ENCODE measurements at regions not wholly inside any gene's neighbourhood (a gene's known extent, or its start where the extent isn't known, plus 50 kb on each side); places are given as distances from the start of the nearest gene placed in this dataset.

DNA sequence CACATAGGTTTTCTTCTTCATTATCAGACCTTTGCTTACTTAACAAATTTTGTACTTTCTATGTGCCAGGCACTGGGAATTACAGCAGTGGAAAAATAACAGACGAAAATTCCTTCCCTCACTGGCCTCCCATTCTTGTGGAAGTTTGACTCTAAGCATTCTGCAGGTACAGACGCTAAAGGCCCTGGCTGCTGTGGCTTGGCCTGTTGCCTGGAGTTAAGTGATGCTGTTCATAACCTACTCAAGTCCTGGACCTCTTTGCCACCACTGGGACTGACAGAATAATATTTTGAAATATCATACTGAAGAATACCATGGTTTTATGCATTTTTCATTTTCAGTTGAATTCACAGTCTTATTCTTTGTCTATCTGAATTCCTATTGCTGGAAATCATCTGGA is 97.3 kb upstream of the SPATA31C2 start:
- TF ChIP-seq, protein P1, sequence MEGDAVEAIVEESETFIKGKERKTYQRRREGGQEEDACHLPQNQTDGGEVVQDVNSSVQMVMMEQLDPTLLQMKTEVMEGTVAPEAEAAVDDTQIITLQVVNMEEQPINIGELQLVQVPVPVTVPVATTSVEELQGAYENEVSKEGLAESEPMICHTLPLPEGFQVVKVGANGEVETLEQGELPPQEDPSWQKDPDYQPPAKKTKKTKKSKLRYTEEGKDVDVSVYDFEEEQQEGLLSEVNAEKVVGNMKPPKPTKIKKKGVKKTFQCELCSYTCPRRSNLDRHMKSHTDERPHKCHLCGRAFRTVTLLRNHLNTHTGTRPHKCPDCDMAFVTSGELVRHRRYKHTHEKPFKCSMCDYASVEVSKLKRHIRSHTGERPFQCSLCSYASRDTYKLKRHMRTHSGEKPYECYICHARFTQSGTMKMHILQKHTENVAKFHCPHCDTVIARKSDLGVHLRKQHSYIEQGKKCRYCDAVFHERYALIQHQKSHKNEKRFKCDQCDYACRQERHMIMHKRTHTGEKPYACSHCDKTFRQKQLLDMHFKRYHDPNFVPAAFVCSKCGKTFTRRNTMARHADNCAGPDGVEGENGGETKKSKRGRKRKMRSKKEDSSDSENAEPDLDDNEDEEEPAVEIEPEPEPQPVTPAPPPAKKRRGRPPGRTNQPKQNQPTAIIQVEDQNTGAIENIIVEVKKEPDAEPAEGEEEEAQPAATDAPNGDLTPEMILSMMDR (IDR thresholded peaks at IDR 0.05), result no peak
- H3K9me3 ChIP-seq, result no peaks in the 10 kb centered on the region
- H3K27ac ChIP-seq, result no peak overlapping the region
- no peaks in the 10 kb centered on the region for H3K27me3 ChIP-seq
- no peaks in the 10 kb centered on the region for H3K4me1 ChIP-seq (ENCODE audit: control insufficient read depth in 1 of 2, insufficient read depth in 1 of 2, low read depth in 1 of 2, low read length in 1 of 2)
- H3K36me3 ChIP-seq, result no peaks in the 10 kb centered on the region
- H3K4me3 ChIP-seq (ENCODE audit: low read depth in 1 of 2, low read length in 1 of 2), result no peak overlapping the region

- H3K9me3 ChIP-seq, result no peaks in the 10 kb centered on the region
- H3K4me3 ChIP-seq (ENCODE audit: low read depth in 1 of 2, low read length in 1 of 2), result no peak overlapping the region
- TF ChIP-seq, protein P1 (IDR thresholded peaks at IDR 0.05), result no peak
- H3K27ac ChIP-seq, result no peak overlapping the region
- H3K36me3 ChIP-seq, result no peaks in the 10 kb centered on the region
- H3K4me1 ChIP-seq (ENCODE audit: control insufficient read depth in 1 of 2, insufficient read depth in 1 of 2, low read depth in 1 of 2, low read length in 1 of 2), result no peaks in the 10 kb centered on the region
- no peaks in the 10 kb centered on the region for H3K27me3 ChIP-seq
Observed at GRCh38 chr9:88234114-88234513, 95.8 kb upstream of the SPATA31C2 start.

GRCh38 chr9:88233091-88233490 is 94.8 kb upstream of the SPATA31C2 start:
- H3K4me1 ChIP-seq (ENCODE audit: control insufficient read depth in 1 of 2, insufficient read depth in 1 of 2, low read depth in 1 of 2, low read length in 1 of 2), result no peaks in the 10 kb centered on the region
- no peaks in the 10 kb centered on the region for H3K27me3 ChIP-seq
- TF ChIP-seq, protein P1 (IDR thresholded peaks at IDR 0.05), result no peak
- H3K9me3 ChIP-seq, result no peaks in the 10 kb centered on the region
- H3K36me3 ChIP-seq, result no peaks in the 10 kb centered on the region
- no peak overlapping the region for H3K27ac ChIP-seq
- H3K4me3 ChIP-seq (ENCODE audit: low read depth in 1 of 2, low read length in 1 of 2), result no peak overlapping the region

GRCh38 chr9:88230612-88231011 is 92.3 kb upstream of the SPATA31C2 start:
- Histone ChIP-seq H3K27ac (no peak overlapping the region), H3K9me3 (no peaks in the 10 kb centered on the region), H3K36me3 (no peaks in the 10 kb centered on the region), H3K4me3 (ENCODE audit: low read depth in 1 of 2, low read length in 1 of 2) (no peak overlapping the region), H3K4me1 (ENCODE audit: control insufficient read depth in 1 of 2, insufficient read depth in 1 of 2, low read depth in 1 of 2, low read length in 1 of 2) (no peaks in the 10 kb centered on the region), H3K27me3 (no peaks in the 10 kb centered on the region)
- TF ChIP-seq, protein P1 (IDR thresholded peaks at IDR 0.05), result no peak

DNA sequence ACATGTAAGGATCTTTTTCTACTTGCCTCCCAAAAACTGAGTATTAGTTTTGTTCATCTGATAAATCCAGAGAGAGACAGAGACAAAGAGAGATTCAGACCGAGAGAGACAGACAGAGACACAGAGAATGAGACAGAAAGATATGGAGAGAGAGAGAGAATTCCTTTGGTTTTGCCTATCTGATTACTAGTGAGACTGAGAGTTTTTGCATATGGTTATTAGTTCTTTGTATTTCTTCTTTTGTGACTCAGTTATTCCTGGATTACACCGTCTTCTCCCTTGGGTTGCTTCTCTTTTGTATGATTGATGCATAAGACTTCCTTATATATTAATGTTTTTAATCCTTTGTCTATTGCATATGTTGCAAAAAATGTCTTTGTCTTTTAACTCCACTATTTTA is 91.2 kb upstream of the SPATA31C2 start:
- Histone ChIP-seq H3K4me1 (ENCODE audit: control insufficient read depth in 1 of 2, insufficient read depth in 1 of 2, low read depth in 1 of 2, low read length in 1 of 2) (no peaks in the 10 kb centered on the region), H3K36me3 (no peaks in the 10 kb centered on the region), H3K4me3 (ENCODE audit: low read depth in 1 of 2, low read length in 1 of 2) (no peak overlapping the region), H3K27me3 (no peaks in the 10 kb centered on the region), H3K27ac (no peak overlapping the region), H3K9me3 (no peaks in the 10 kb centered on the region)
- TF ChIP-seq, protein P1 (IDR thresholded peaks at IDR 0.05), result no peak

DNA sequence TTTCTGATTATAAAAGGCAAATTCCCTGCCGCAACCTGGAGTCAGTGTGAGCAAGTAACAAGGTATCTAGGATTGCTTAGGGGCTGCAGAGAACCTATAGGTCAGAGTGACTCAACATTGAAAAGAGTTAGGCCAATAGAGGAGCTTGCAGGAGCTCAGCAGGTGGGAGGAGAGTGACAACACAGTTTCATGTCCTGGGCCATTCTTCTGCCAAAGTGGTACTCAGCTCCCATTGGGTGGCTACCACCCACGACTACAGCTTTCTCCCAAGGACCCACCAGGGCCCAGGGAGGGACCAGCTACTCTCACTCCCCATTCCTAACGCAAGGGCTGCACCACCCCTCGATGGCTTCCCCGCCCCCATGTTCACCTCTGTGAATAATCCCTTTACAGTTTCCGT is 86.7 kb upstream of the SPATA31C2 start:
- H3K4me3 ChIP-seq (ENCODE audit: low read depth in 1 of 2, low read length in 1 of 2), result no peak overlapping the region
- no peaks in the 10 kb centered on the region for H3K36me3 ChIP-seq
- H3K27me3 ChIP-seq, result no peaks in the 10 kb centered on the region
- no peak overlapping the region for H3K27ac ChIP-seq
- no peaks in the 10 kb centered on the region for H3K4me1 ChIP-seq (ENCODE audit: control insufficient read depth in 1 of 2, insufficient read depth in 1 of 2, low read depth in 1 of 2, low read length in 1 of 2)
- no peaks in the 10 kb centered on the region for H3K9me3 ChIP-seq
- TF ChIP-seq, protein P1 (IDR thresholded peaks at IDR 0.05), result no peak
